CD4-positive, alpha-beta T cell (primary cell): ENCODE measurements at regions not wholly inside any gene's neighbourhood (a gene's known extent, or its start where the extent isn't known, plus 50 kb on each side); places are given as distances from the start of the nearest gene placed in this dataset.

Experiments used
- ATAC-seq: fragments of 200-7000 bp; cut with Tn5 transposase; one replicate; pipeline ENCODE4 v1.10.0; 2022; ENCODE audit warnings: mild to moderate bottlenecking; ENCODE audit not compliant: poor library complexity
- CTCF ChIA-PET: fragments of 350-600 bp; sonication (Branson Sonifier 250); formaldehyde crosslinking; loops from one replicate; lab custom pipeline; 2021; ENCODE audit warnings: antibody characterized with exemption, inconsistent platforms; lab: Charles Lee
- POLR2A ChIA-PET: fragments of 350-600 bp; sonication (Branson Sonifier 250); formaldehyde crosslinking; loops from one replicate; lab custom pipeline; 2021; ENCODE audit warnings: antibody characterized with exemption, inconsistent platforms; lab: Charles Lee
- DNase-seq, 14 experiments: peaks; one replicate each; pipeline ENCODE4 v3.0.0-alpha.2; 2013 to 2020; ENCODE audit warnings: mixed read lengths in 2 of 14
- H3K27ac ChIP-seq, 2 donors: one replicate each; pipeline versions ENCODE4 v1.5.1 to v1.7.0; 2013; ENCODE audit warnings: low read length in 2 of 2, low read depth in 1 of 2, mild to moderate bottlenecking in 1 of 2
- H3K27me3 ChIP-seq, 2 experiments: 1 replicate in 1 of 2; 2 replicates in 1 of 2; pipeline versions ENCODE4 v1.6.1 to v1.7.0; 2013; ENCODE audit warnings: low read length in 2 of 2, control low read depth in 1 of 2, mild to moderate bottlenecking in 1 of 2, moderate library complexity in 1 of 2; ENCODE audit not compliant: insufficient read depth in 2 of 2, control insufficient read depth in 1 of 2
- H3K36me3 ChIP-seq: one replicate; pipeline ENCODE4 v1.6.1; 2013; ENCODE audit warnings: low read length, control low read depth; ENCODE audit not compliant: insufficient read depth
- H3K4me1 ChIP-seq: one replicate; pipeline ENCODE4 v1.6.1; 2013; ENCODE audit warnings: low read length, control low read depth; ENCODE audit not compliant: insufficient read depth
- H3K4me3 ChIP-seq: one replicate; pipeline ENCODE4 v1.5.1; 2013; ENCODE audit warnings: mild to moderate bottlenecking, low read length, moderate library complexity
- H3K9me3 ChIP-seq, 2 experiments: 1 replicate in 1 of 2; 2 replicates in 1 of 2; pipeline versions ENCODE4 v1.6.1 to v1.7.0; 2013; ENCODE audit warnings: low read length in 2 of 2, mild to moderate bottlenecking in 2 of 2, control low read depth in 1 of 2, moderate library complexity in 1 of 2; ENCODE audit not compliant: control insufficient read depth in 1 of 2, insufficient read depth in 1 of 2
- H3K27ac Mint-ChIP-seq: one replicate; pipeline ENCODE4 v1.8.0; 2020; ENCODE audit warnings: mixed read lengths
- H3K27me3 Mint-ChIP-seq: one replicate; pipeline ENCODE4 v1.8.0; 2021; ENCODE audit warnings: mixed read lengths
- H3K36me3 Mint-ChIP-seq: one replicate; pipeline ENCODE4 v1.8.0; 2021; ENCODE audit warnings: low read depth, mixed read lengths
- H3K4me1 Mint-ChIP-seq: one replicate; pipeline ENCODE4 v1.8.0; 2021; ENCODE audit warnings: low read depth, mixed read lengths
- H3K4me3 Mint-ChIP-seq: one replicate; pipeline ENCODE4 v1.8.0; 2020; ENCODE audit warnings: mild to moderate bottlenecking, mixed read lengths
- H3K9me3 Mint-ChIP-seq: one replicate; pipeline ENCODE4 v1.8.0; 2020; ENCODE audit warnings: mixed read lengths
- CTCF ChIP-seq: fragments of 200-600 bp; IDR thresholded peaks from one replicate; pipeline ENCODE4 v1.8.0; 2022; ENCODE audit warnings: antibody characterized with exemption, mild to moderate bottlenecking
- intact Hi-C, 2 experiments: fragments of 100-400 bp; cut with DNase I in 1 of 2; cut with micrococcal nuclease in 1 of 2; formaldehyde crosslinking; loops; one replicate each; pipeline versions ENCODE4 v1.15.1 to v1.9.0; 2023 to 2025; cut with DNase I, micrococcal nuclease

- peaks cover 3% of the 10 kb centered on the region for H3K27me3 Mint-ChIP-seq
- no peaks in the 10 kb centered on the region for H3K4me1 ChIP-seq
- intact Hi-C loops, result no loop called here
- no peak for DNase-seq
- peaks cover 18% of the 10 kb centered on the region for H3K9me3 Mint-ChIP-seq
- no peak overlapping the region for H3K27ac Mint-ChIP-seq
- no peak for ATAC-seq
- ChIA-PET POLR2A (no interaction called here), CTCF (no interaction called here)
- no peaks in the 10 kb centered on the region for H3K4me1 Mint-ChIP-seq
- H3K4me3 Mint-ChIP-seq, result no peak overlapping the region
- no peaks in the 10 kb centered on the region for H3K36me3 ChIP-seq
- no peak overlapping the region for H3K4me3 ChIP-seq
- no peak overlapping the region for H3K27ac ChIP-seq
- H3K27me3 ChIP-seq, result no peaks in the 10 kb centered on the region
- TF ChIP-seq CTCF, result no peak
- peaks cover 0 to 14% of the 10 kb centered on the region in 2 experiments for H3K9me3 ChIP-seq
- no peaks in the 10 kb centered on the region for H3K36me3 Mint-ChIP-seq
These were observed 58.8 kb downstream of the UQCRFS1 start for GRCh38 chr19:29154163-29154562.

DNA sequence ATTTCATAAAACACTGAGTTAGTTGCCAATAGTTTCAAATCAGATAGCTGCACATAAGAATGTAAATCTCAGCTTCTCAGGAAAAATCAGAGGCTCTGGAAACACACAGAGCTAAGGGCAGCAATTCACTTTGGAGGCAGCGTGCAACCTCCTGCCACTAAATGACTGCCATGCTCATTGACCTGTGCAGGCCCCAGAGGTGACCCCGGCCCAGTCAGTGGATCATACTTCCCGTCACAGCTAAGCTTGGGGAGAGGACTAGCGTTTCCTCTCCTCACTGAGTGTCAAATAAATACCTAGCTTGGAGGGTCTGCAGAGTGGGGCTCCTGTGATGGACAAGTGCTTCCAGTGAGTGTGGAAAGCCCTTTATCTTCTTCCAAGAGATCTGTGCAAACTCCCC lies 67.2 kb downstream of the UQCRFS1 start:
- Mint-ChIP-seq H3K27me3 (peaks cover 18% of the 10 kb centered on the region), H3K9me3 (peaks cover 7% of the 10 kb centered on the region), H3K36me3 (no peaks in the 10 kb centered on the region), H3K4me3 (no peak overlapping the region), H3K4me1 (no peaks in the 10 kb centered on the region), H3K27ac (no peak overlapping the region)
- Histone ChIP-seq H3K9me3 (peaks cover 0 to 12% of the 10 kb centered on the region in 2 experiments), H3K4me3 (no peak overlapping the region), H3K4me1 (no peaks in the 10 kb centered on the region), H3K27me3 (peaks cover 0 to 3% of the 10 kb centered on the region in 2 experiments), H3K36me3 (no peaks in the 10 kb centered on the region), H3K27ac (no peak overlapping the region)
- no peak for TF ChIP-seq CTCF
- ChIA-PET CTCF (no interaction called here), POLR2A (no interaction called here)
- ATAC-seq, result no peak
- DNase-seq, result no peak
- intact Hi-C loops, result no loop called here

- ChIA-PET CTCF (no interaction called here), POLR2A (no interaction called here)
- peaks cover 15% of the 10 kb centered on the region for H3K9me3 Mint-ChIP-seq
- H3K27ac Mint-ChIP-seq, result no peak overlapping the region
- no peaks in the 10 kb centered on the region for H3K36me3 Mint-ChIP-seq
- Histone ChIP-seq H3K4me3 (no peak overlapping the region), H3K9me3 (peaks cover 23 to 31% of the 10 kb centered on the region in 2 experiments), H3K27me3 (peaks cover 0 to 3% of the 10 kb centered on the region in 2 experiments), H3K36me3 (no peaks in the 10 kb centered on the region), H3K27ac (no peak overlapping the region), H3K4me1 (no peaks in the 10 kb centered on the region)
- no peak for ATAC-seq
- H3K27me3 Mint-ChIP-seq, result peaks cover 18% of the 10 kb centered on the region
- no peaks in the 10 kb centered on the region for H3K4me1 Mint-ChIP-seq
- no peak for TF ChIP-seq CTCF
- intact Hi-C loops, result no loop called here
- H3K4me3 Mint-ChIP-seq, result no peak overlapping the region
- no peak for DNase-seq
These were observed 69.8 kb downstream of the UQCRFS1 start for GRCh38 chr19:29143183-29143582.
